Left cardiac atrium (tissue), 4 donors: ENCODE measurements at regions not wholly inside any gene's neighbourhood (a gene's known extent, or its start where the extent isn't known, plus 50 kb on each side); places are given as distances from the start of the nearest gene placed in this dataset.
A peak's percentile ranks its signal among the peaks of the same experiment; 100 is the strongest.
"Not testable (repeated sequence)": the region's sequence is repeated elsewhere in the genome, so short reads cannot be mapped to it uniquely, and the experiment has no call there.

Experiments used
- ATAC-seq, 2 donors: fragments of 200-7000 bp; cut with Tn5 transposase; one replicate each; pipeline ENCODE4 v1.9.1; 2020; ENCODE audit warnings: mild to moderate bottlenecking in 2 of 2, moderate library complexity in 2 of 2
- DNase-seq: peaks from one replicate; pipeline ENCODE4 v3.0.0-alpha.2; 2020
- intact Hi-C, 2 donors: fragments of 100-400 bp; cut with DNase I; formaldehyde crosslinking; loops; one replicate each; pipeline versions ENCODE4 v1.14.1 to v1.15.1; 2022 to 2023
- donor health status: DM: no; HTN: yes; CAD: no.
- donor health status: DM: no; HTN: yes; CAD: no; lungs with severe emphysema.
- donor health status: DM: yes; HTN: yes; CAD: no.
- donor health status: Dilated cardiomyopathy.

DNA sequence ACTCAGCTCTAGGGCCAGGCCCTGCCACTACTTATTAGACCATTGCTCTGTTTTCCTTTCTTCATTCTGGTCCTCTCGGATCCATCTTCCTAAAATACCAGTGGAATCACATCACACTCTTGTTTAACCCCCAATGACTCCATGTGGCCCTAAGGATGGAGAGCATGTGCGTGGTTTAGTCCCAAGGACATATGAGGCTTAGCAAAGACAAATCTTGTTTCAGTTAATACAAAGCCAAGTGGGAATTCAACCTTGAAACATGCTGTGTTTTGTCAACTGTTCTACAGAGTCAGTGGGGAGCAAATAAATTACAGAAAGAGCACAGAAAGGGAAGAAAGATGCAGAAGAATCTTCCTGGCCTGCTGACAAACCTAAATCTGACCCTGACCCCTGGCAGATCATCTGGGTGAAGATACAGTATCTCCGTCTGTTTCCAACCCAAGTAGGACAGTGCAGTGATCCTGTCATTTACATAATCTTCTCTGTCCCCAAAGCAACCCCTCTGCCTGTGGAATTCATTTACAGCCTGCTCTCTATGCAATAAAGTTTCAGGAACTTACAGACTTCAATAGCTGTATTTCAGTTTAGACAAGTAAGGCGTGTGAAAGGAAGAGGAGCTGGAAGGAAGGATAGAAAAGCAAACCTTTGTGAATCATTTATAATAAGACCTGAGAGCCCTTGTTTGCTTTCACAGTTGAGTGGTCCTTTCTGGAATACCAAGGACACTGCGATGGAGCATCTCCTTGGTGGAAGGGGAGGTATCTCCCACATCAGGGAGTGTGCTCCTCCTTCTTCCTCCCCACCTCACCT lies 144.0 kb downstream of the THBS2 start:
- no peak for ATAC-seq
- intact Hi-C loops = no loop called here
- no peak for DNase-seq

DNA sequence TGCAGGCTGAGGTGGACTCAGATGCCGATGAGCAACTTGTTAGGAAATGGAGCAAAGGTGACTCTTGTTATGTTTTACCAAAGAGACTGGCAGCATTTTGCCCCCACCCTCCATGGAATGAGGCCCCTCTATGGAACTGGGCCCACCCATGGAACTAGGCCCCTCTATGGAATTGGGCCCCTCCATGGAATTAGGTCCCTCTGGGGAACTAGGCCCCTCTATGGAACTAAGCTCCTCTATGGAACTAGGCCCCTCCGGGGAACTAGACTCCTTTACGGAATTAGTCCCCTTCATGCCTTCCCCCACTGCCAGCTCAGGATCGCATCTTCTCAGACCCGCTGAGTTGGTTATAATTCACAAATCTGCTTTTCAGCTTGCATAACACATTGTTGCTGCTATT lies 144.9 kb downstream of the THBS2 start:
- no peak for DNase-seq
- intact Hi-C loops = no loop called here
- no peak for ATAC-seq

DNA sequence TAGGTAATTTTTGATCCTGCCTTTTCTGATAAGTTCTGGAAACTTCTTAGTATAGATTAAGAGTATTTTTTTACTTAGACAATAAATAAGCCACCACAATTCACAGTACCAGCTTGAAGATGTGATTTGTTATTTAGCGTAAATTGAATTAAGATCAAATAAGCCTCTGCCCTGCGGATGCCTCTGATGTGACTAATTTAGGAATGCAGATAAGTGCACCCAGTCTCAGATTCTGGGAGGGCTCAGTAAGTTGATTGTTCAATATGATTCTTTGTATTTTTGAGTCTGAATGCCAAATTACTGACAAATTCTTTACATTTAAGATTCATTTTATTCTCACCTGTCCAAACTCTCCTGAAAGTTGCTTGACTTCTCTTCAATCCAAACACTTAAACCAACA lies 147.5 kb downstream of the THBS2 start:
- ATAC-seq (peak in 1 of 2 donors; percentile 24), DNase-seq (no peak)
- intact Hi-C loops = no loop called here

DNA sequence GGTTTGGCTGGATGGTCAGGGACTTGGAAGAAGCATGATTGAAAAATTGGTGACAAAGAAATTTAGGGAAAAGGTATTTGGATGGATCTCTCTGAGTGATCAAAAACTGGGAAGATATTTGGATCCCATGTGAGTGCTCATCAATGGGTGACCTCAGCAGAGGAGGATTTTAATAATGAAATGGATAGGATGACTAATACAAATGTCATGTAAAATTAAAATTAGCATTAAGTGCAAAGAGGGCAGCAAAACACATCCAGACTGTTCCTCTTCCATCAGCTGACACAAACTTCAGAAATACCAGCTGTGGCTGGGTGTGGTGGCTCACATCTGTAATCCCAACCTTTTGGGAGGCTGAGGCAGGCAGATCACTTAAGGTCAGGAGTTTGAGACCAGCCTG lies 151.7 kb downstream of the THBS2 start:
- no peak for ATAC-seq
- intact Hi-C loops = no loop called here
- DNase-seq = no peak

DNA sequence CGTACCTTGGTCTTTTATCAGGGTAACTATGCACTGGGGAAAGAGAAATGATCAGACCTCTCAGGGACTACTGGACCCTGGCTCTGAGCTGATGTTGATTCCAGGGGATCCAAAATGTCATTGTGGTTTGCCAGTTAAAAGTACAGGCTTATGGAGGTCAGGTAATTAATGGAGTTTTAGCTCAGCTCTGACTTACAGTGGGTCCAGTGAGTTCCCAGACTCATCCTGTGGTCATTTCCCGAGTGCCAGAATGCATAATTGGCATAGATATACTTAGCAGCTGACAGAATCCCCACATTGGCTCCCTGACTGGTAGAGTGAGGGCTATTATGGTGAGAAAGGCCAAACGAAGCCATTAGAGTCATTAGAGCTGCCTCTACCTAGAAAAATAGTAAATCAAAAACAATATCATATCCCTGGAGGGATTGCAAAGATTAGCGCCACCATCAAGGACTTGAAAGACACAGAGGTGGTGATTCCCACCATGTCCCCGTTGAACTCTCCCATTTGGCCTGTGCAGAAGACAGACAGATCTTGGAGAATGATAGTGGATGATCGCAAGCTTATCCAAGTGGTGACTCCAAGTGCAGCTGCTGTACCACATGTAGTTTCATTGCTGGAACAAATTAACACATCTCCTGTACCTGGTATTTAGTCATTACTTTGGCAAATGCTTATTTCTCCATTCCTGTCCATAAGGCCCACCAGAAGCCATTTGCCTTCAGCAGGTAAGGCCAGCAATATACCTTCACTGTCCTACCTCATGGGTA lies 152.4 kb downstream of the THBS2 start:
- intact Hi-C loops = no loop called here
- ATAC-seq (no peak), DNase-seq (no peak)

DNA sequence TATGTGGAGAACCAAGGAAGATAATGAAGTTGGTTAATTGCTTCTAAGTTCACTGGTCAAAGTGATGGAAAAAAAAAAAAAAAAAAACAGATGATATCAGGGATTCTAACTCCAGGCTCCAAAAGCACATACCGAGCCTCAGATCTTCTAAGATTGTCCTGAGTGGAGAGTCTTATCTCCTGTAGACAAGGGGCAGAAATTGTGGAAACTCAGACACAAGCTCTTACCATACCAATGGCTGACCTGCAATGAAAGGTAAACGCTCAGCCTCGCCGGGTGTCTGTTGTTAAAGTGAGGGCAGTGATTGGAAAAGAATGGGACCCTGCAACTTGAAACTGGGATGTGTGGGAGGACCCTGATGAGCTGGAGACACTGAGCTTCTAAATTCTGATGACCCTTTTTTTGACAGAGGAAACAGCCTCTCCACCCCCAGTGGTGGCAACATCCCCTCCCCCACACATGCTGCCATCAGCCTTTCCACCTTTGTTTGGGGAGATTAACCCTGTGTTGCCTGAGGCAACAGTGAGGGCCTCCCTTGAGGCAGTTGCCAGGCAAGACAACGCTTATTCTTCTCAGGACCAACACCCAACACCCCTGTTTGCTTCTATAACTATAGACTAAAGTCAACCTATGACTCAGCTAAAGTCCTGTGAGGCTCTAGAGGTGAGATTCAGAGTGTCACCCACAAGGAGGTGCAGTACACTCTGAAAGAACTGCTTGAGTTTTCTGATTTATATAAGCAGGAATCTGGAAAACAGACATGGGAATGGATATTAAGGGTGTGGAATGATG lies 154.0 kb downstream of the THBS2 start:
- DNase-seq (no peak), ATAC-seq (no peak)
- intact Hi-C loops = no loop called here

DNA sequence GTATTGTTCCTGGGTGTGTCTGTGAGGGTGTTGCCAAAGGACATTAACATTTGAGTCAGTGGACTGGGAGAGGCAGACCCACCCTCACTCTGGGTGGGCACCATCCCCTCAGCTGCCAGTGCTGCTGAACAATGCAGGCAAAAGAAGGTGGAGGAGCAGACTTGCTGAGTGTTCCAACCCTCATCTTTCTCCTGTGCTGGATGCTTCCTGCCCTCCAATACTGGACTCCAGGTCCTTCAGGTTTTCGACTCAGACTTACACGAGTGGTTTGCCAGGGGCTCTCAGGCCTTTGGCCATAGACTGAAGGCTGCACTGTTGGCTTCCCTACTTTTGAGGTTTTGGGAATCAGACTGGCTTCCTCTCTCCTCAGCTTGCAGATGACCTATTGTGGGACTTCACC lies 155.0 kb downstream of the THBS2 start:
- ATAC-seq, intact Hi-C loops: not testable (repeated sequence)

DNA sequence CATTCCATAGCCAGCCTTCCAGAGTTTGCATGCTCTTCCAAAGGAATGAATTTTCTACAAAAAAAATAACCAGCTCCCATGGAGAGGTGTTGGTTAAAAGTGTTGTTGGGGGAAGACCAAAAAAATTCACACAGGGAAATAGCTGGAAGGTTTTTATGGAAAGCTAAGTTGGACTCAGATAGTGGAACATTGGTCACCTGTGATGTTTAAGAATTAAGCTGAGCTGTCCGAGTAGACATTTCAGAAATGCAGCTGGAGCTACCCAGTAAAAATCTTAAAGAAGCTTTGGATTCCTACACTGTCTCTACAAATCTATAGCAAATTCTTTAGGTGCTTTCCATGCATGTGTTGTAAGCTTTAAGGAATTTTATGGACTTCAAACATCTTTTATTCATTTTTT lies 155.5 kb downstream of the THBS2 start:
- intact Hi-C loops = no loop called here
- no peak for DNase-seq

More for the DNA sequence above, 155.0 kb downstream of the THBS2 start:
- not testable (repeated sequence) for DNase-seq

DNA sequence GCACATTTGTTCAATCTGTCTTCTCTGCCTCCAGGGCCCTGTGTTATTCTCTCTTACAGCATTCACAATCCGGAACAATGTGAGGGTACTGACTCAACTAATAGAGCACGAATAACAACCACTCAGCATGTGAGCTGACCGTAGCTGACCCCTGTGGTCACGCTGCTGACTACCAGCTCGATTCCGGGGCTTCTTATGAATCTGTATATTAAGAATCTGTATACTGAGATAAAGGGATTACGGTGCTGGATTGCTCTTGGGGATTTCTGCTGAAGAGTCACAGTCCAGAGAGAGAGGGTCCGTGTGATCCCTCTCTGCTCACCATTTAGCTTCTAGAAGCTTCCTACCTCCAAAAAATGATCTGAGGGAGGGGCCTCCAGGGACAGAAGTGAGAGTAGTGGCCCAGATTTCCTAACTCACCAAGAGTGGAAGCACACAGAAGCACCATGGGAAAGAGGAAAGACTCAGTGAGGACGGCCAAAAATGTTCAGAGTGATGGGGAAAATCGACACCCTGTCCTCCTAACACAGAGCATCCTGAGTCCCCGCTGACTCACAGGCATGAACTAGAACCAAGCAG lies 156.2 kb downstream of the THBS2 start:
- intact Hi-C loops = no loop called here
- ATAC-seq (peak; percentile 61 to 62), DNase-seq (no peak)

More for the DNA sequence above, 155.5 kb downstream of the THBS2 start:
- no peak for ATAC-seq

DNA sequence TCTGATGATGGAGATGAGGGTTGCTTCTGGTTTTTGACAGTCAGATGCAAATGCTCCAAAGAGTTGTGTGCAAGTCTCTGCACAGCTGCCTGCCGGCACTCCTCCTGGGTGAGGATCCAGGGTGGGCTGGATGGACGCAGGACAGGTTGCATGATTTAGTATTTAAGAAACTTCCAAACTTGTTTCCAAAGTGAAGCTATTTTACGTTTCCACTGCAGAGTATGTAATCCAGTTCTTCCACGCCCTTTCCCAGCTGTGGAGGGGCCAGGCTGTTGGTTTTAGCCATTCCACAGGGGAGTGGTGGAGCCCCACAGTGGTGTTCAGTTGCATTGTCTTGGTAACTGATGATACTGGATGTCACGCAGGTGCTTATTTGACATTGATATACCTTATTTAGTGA lies 157.3 kb downstream of the THBS2 start:
- no peak for ATAC-seq
- no peak for DNase-seq
- intact Hi-C loops = no loop called here

DNA sequence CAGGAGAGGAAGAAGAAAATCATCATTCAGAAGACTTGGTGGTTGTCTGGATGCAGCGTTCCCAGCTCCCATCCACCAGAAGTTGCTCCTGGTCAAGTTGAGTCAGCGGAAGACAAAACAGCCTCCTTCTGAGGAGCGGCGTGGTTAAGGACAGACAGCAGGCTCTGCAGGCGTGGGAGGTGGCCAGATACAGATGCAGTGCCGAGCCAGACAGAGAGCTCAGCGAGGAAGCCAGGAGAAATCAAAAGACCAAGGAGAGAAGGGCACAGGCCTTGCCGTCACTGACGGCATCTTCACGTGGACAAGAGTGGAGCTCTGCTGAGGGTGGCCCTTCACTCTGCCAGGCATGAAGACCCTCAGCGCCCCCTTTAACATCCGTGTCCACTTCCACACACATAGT lies 158.5 kb downstream of the THBS2 start:
- no peak for DNase-seq
- ATAC-seq = no peak
- intact Hi-C loops = no loop called here

DNA sequence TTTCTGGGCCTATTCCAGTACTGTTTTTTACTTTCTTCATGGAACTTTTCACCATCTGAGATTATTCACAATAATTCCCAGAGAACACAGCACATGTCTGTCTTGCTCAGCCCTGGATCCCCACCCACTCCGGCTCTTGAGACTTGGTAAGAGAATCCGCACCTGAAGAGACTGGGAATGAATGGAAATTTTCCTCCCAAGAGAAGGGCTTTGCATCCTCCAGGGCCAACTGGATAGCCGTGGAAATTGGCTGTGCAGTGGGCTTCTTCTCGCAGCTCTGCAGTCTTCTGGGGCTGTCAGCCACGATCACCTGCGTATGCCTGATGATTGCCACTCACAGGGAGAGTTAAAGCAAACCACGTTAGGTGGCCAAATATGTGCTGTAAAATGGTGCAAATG lies 159.1 kb downstream of the THBS2 start:
- intact Hi-C loops = no loop called here
- DNase-seq (no peak), ATAC-seq (no peak)

DNA sequence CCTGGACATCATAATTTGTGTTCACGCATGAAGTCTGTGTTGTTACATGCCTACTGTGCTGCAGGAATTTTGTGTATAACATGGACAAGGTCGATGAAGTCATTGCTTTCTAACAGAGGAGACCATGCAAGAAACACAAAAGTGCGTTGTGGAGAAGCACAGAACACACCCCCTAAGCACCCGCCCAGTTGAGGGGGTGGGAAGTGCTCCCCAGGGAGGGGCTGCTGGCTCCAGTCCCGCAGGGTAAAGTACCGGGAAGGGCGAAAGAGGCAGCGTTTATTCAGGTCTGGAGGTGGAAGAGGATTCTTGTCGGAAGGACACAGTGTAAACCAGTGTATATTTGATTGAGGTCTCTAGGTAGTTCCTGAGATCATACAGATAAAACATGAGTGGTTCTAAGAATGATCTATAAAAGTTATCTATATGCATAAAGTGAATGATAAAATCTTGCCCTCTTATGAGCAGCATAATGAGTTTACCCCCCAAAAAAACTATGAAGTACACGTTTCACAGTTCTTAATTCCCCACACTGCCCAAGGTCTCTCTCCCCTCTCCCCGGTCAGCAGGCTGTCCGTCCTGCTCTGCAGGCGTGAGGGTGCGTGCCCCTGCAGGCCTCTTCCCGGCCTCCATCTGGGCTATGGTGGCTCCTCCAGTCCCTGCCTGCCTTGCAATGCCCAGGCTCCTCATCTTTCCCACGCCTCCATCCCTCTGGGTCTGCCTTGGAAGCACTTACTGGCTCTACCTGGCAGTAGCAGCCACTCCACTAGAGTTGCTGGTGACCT lies 159.7 kb downstream of the THBS2 start:
- ATAC-seq (no peak), DNase-seq (no peak)
- intact Hi-C loops = no loop called here

DNA sequence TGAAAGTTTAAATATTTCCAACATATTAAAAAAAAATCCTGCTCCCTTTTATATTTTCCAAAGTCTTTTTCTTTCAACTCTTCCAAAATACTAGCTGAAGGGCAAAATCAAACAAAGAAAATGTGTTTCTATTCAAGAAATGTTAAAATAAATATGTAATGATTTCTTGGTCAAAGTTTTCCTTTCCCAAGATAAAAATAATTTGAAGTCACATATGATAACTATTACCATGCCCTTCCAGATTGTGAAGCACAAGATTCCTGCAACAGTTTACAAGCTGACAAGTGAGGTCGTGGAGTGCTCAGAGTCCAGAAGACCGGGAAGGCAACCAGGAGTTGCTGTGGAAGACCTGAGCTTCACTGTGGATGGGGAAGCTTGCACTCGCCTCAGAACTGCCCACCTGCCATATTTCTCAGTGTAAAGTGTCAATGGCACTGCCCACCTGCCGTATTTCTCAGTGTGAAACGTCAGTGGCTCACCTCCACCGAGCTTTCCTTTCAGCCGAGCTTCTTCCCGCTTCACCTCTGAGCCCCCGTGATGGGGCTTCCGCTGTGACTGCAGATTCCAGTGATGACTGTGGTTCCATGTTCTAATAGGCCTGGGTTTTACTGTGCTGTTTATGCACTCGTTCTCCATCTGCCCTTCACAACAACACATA lies 160.5 kb downstream of the THBS2 start:
- DNase-seq (no peak), ATAC-seq (no peak)
- intact Hi-C loops = no loop called here

DNA sequence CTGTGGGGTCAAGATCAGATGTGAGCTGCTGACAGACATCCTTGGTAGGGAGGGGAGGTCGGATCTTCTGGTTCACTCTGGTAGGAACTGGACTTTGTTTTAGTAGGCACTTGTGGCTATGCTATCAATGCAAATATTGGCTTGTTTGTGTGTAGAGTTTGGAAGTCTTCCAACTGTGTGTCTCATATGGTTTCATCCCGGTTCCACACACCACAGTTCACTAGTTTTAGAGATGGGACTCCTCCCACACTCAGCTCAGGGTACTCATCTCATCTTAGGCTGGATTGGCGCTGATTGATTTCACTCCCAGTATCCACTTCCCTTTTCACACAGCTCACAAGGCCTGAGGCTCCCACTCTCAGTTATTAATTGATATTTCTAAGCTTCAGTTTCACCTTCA lies 161.3 kb downstream of the THBS2 start:
- intact Hi-C loops = no loop called here
- ATAC-seq (no peak), DNase-seq (no peak)

DNA sequence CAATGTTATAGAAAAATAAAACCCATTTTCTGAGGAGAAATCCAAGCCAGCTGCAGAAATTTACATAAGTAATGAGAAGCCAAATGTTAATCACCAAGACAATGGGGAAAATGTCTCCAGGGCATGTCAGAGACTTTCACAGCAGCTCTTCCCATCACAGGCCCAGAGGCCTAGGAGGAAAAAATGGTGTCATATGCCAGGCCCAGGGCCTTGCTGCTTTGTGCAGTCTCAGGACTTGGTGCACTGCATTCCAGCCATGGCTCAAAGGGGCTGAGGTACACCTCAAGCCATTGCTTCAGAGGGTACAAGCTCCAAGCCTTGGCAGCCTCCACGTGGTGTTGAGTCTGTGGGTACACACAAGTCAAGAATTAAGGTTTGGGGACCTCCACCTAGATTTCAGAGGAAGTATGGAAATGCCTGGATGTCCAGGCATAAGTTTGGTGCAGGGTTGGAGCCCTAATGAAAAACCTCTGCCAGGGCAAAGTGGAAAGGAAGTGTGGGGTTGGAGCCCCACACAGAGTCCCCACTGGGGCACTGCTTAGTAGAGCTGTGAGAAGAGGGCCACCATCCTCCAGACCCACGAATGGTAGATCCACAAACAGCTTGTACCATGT lies 163.0 kb downstream of the THBS2 start:
- ATAC-seq, intact Hi-C loops, DNase-seq: not testable (repeated sequence)

DNA sequence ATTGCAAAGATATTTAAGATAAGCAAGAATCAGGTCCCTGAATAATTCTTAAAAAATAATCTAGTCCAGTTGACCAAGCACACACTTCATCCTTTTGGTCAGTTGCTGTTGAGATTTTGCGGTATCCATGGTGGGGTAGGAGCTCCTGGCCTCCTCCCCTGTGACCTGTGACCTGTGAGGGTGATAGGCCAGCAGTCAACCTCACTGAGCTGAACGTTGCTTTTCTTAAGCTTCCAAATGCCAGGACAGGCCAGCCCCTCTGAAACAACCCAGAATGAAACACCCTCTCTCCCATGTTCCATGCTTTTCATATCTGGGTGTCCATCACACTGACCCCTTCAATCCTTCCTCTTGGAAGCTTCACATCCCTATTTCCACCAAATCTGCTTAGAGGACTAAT lies 164.9 kb downstream of the THBS2 start:
- DNase-seq (no peak), ATAC-seq (no peak)
- intact Hi-C loops = no loop called here
